COR-L47 (cell line): ENCODE measurements at regions not wholly inside any gene's neighbourhood (a gene's known extent, or its start where the extent isn't known, plus 50 kb on each side); places are given as distances from the start of the nearest gene placed in this dataset.

Source experiments
- DNase-seq: peaks from one replicate; lab custom pipeline; 2025; lab: John Stamatoyannopoulos, UW

DNA sequence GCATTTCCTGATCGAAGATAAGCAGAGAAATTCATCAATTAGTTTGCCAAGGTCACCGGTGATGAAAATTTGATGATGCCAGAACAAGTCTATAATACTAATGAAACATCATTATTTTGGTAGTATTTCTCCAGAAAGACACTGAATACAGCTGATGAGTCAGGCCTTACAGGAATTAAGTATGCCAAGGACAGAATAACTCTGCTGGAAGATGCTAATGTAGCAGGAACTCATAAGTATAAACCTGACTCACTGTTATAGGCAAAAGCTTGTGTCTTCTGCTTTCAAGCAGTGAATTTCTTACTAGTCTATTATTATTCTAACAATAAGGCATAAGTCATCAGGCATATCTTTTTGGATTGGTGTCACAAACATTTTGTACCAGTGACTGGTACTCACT, 1825.1 kb upstream of the IGFBP7 start:
- no peak for DNase-seq

- no peak for DNase-seq
These were observed 1826.3 kb upstream of the IGFBP7 start for GRCh38 chr4:58936436-58936835.

DNA sequence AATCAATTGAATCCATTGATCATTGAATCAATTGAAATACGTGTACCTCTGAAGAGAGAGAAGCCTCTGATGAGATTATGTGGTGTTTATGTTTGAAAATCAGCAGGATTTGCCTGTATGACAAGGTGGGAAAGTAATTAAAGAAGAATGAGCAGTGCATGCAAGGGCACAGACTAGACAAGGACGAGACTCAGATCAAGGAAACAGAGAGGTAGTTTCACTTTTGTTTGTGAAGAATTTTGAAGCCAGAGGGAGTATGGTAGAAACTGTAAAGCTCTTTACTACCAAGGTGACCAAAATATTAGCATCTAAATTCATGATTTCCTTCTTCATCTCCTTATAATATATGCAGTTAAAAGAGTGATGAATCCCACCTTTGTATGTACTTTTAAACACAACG, 1830.0 kb upstream of the IGFBP7 start:
- DNase-seq = no peak

DNA sequence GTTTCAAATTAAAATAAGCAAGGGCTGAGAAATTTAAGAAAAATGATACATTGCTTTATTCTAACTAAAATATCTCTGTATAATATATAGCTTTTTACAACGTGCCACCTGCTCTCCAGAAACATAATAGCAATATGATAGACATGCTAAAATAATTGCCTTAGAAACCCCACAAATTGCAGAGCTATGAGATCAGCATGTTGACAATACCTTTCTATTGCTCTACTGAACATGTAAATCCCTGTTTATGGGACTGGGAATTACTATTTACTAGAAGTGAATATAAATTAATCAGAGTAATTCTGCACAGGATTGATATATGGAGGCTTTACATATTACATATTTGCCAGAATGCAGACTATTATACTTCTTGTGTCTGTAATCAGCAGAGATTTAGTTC, 1831.1 kb upstream of the IGFBP7 start:
- no peak for DNase-seq

- DNase-seq = no peak
These were observed 1843.4 kb upstream of the IGFBP7 start for GRCh38 chr4:58953575-58953974.

DNA sequence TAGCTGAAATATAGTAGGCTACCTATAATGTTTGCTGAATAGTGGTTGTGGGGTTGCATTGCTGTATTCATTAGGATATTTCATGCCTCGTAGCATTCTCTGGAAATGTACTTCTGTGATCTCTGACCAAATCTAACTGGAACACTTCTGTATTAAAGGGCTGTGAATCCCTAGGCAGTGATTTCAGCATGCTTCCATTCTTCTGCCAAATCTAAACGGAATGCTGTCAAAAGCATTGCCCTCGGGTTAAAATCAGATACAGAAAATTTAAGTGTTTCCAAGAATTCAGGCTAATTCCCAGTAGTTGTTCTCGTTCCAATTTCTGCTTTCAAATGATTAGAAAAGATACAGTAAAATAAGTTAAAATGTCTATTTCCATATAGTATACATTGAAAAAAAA, 1847.5 kb upstream of the IGFBP7 start:
- DNase-seq = no peak

GRCh38 chr4:58961283-58961682, 1851.1 kb upstream of the IGFBP7 start:
- DNase-seq = no peak

- DNase-seq = no peak
These were observed 1851.7 kb upstream of the IGFBP7 start for GRCh38 chr4:58961925-58962324.

GRCh38 chr4:58962424-58962823, 1852.2 kb upstream of the IGFBP7 start:
- no peak for DNase-seq

DNA sequence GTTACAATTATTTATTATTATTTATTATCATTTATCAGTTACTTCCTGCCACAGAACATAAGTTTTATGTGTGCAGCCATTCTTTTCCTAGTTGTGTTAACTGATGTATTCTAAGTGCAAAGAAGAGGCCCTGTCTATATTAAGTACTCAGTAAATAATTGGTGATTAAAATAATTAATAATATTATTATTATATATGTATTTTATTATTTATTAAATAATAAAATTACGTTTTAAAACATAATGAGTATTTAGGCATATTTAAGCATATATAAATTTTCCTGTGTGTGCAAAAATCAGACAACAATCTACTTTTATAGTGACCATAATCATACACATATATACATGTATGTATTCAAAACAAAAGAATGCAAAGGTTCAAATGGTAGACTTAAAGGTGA, 1871.6 kb upstream of the IGFBP7 start:
- DNase-seq = no peak

GRCh38 chr4:58983887-58984286, 1873.7 kb upstream of the IGFBP7 start:
- no peak for DNase-seq

- DNase-seq = no peak
These were observed 1892.0 kb upstream of the IGFBP7 start for GRCh38 chr4:59002148-59002547.

DNA sequence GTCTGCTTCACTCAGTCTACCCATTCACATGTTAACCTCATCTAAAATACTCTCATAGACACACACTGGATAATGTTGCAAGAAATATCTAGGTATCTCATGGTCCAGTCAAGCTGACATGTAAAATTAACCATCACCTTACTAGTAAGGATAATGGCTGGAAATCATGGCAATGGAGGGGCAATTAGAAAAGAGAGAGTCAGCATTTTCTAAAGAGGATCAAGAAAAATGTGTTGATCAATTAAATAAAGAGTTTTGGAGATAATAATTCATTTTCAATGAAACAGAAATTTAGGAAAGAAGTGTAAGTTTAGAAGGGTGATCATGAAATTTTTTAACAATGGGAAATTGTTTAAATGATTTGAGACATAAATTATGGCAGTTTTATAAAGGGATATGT, 1914.1 kb upstream of the IGFBP7 start:
- no peak for DNase-seq

GRCh38 chr4:59037812-59038211, 1927.6 kb upstream of the IGFBP7 start:
- no peak for DNase-seq

DNA sequence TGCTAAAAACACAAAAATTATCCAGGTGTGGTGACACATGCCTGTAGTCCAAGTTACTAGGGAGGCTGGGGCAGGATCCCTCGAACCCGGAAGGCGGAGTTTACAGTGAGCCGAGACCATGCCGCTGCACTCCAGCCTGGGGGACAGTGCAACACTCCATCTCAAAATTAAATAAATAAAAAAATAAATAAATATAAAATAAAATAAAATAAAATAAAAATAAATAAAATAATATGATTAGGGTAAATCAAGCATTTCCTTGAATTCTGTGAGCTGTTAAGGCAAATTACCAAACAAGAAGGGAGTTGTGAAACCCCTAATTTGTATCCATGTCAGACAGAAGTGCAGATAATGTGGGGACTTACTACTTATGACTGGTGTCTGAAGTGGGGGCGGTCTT, 1928.9 kb upstream of the IGFBP7 start:
- DNase-seq = no peak

GRCh38 chr4:59044286-59044900, 1934.2 kb upstream of the IGFBP7 start:
- no peak for DNase-seq

GRCh38 chr4:59054086-59054485, 1943.9 kb upstream of the IGFBP7 start:
- DNase-seq = no peak

DNA sequence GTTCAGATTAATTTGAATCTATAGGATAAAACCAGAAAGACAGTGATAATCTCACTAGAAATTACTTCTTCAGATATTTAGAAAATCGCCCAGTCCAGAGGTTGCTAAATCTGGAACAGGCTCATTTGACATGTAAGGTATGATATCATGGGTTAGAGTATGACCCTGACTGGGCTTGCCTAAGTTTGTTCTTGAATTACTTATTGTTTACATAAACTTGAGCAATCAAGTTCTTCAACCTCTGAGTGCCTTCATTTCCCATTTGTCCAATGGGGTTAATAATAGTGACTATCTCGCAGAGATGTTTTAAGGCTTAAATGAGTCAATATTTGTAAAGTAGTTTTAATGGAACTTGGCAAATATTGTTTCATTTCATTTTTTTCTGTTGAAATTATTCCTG, 1947.6 kb upstream of the IGFBP7 start:
- no peak for DNase-seq

DNA sequence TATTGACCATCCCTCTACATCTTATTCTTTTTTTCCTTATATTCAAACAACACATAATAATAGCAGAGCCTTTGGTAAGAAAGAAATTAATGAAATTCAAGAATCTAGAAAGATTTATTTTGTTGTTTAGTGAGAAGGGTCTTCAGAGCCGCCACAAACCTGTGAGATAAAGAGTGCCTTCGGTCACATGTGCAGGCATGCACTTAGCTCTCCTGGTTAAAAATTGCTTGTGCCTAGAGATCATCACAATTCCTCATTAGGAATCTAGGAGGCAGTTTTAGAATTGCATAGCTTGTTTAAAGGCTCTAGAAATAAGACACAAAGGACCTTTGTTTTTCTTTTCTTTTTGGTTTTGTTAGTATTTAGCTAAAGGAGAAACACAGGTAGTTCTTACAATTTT, 1948.4 kb upstream of the IGFBP7 start:
- DNase-seq = no peak

- no peak for DNase-seq
These were observed 1950.0 kb upstream of the IGFBP7 start for GRCh38 chr4:59060002-59060846.

DNA sequence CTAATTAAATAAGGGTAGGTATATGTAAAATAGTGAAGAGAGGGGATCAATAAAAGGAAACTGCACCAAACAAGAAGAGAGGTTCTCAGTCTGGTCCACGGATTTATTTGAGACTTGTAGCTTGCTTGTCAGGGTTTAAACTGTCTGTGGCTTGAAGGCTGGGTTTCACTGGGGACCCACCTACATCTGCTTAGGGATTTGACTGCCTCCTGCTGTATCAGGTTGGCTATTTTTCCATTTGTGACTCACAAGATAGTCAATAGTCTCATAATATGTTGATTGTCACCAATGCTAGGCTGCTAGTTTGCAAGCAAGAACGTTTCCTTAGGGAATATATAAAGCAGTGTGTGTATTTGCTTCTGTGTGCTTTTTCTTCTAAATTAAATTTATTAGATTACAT, 1950.7 kb upstream of the IGFBP7 start:
- no peak for DNase-seq

DNA sequence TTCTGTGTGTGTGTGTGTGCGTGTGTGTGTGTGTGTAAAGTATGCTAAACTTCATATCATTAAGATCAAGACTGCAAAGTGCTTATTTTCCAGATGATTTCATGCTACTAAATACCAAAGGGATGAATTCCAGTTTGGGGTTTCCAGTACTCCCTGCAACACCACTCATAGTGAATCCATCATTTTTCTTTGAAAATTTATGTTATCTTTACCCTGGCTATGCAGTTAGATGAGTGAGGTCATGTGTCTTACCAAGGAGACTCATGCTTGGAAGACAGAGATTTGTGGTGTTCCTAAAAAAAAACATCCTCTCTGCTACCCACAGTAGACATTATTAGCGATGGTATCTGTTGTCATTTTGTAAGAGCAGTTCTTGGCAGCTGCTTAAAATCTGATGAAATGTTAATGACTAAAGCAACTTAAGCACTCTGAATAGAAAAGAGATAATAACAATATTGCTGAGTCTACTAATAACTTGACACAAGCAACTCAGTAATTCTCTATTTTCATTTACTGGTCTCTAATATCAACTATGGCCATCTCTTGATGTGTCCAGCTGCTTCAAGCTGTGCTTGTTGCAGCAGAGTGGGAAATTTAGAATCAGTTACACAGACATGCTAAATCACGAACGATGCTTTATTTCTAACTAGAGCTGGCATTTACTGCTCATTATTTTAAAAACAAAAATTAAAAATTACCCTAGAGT, 1953.0 kb upstream of the IGFBP7 start:
- DNase-seq = no peak

GRCh38 chr4:59068722-59069418, 1958.7 kb upstream of the IGFBP7 start:
- DNase-seq = peak; percentile 69
